Loucy (cell line): ENCODE measurements at regions not wholly inside any gene's neighbourhood (a gene's known extent, or its start where the extent isn't known, plus 50 kb on each side); places are given as distances from the start of the nearest gene placed in this dataset.

ENCODE experiments used
- CTCF ChIP-seq: fragments of 200-600 bp; sonication (generic); conservative IDR thresholded peaks from 2 replicates; pipeline ENCODE4 v1.5.1; 2014; ENCODE audit warnings: mild to moderate bottlenecking, antibody characterized with exemption, low read length
- EZH2phosphoT487 ChIP-seq: fragments of 200-600 bp; IDR thresholded peaks from 2 replicates; pipeline ENCODE4 v1.6.1; 2018; ENCODE audit warnings: antibody characterized with exemption, mild to moderate bottlenecking, moderate library complexity, borderline replicate concordance

GRCh38 chr4:54513204-54513603 lies 144.6 kb upstream of the KIT start:
- no peak for TF ChIP-seq CTCF
- no peak for TF ChIP-seq EZH2phosphoT487
